HepG2 (cell line): ENCODE measurements at regions not wholly inside any gene's neighbourhood (a gene's known extent, or its start where the extent isn't known, plus 50 kb on each side); places are given as distances from the start of the nearest gene placed in this dataset.

Source experiments
- ARNTL ChIP-seq: sonication (generic); formaldehyde crosslinking; IDR thresholded peaks from 2 replicates; pipeline ENCODE4 v1.4.0; 2020; ENCODE audit warnings: mild to moderate bottlenecking, missing genetic modification reagents
- ELF4 ChIP-seq: sonication (generic); formaldehyde crosslinking; IDR thresholded peaks from 2 replicates; pipeline ENCODE4 v1.5.0; 2020; ENCODE audit warnings: missing genetic modification reagents, mild to moderate bottlenecking, moderate library complexity, borderline replicate concordance
- GMEB2 ChIP-seq: IDR thresholded peaks from 2 replicates; pipeline ENCODE4 v1.6.1; 2016; ENCODE audit warnings: missing biosample characterization, missing genetic modification reagents, low read depth
- KDM1A ChIP-seq: IDR thresholded peaks from 2 replicates; pipeline ENCODE4 v1.6.1; 2016; ENCODE audit warnings: missing compliant biosample characterization
- KLF11 ChIP-seq: IDR thresholded peaks from 2 replicates; pipeline ENCODE4 v1.6.1; 2016; ENCODE audit warnings: missing compliant biosample characterization
- MLXIP ChIP-seq: sonication (generic); formaldehyde crosslinking; IDR thresholded peaks from 2 replicates; pipeline ENCODE4 v1.9.0; 2021; ENCODE audit warnings: missing genetic modification reagents, borderline replicate concordance
- NCOA2 ChIP-seq: sonication (generic); formaldehyde crosslinking; IDR thresholded peaks from 2 replicates; pipeline ENCODE4 v1.8.0; 2022; ENCODE audit warnings: inconsistent platforms
- NFE2L2 ChIP-seq: fragments of 150-350 bp; IDR thresholded peaks from 2 replicates; pipeline ENCODE4 v1.6.1; 2014; ENCODE audit warnings: low read length
- NR2F2 ChIP-seq: IDR thresholded peaks from 2 replicates; pipeline ENCODE4 v1.6.1; 2012; ENCODE audit warnings: low read depth, inconsistent platforms, borderline replicate concordance
- POLR2A ChIP-seq, 2 experiments: IDR thresholded peaks; 2 replicates each; pipeline ENCODE4 v1.6.1; 2011; ENCODE audit warnings: low read depth in 2 of 2, low read length in 2 of 2, mild to moderate bottlenecking in 1 of 2, moderate library complexity in 1 of 2; ENCODE audit not compliant: insufficient read depth in 1 of 2
- SMC3 ChIP-seq: IDR thresholded peaks from 2 replicates; pipeline ENCODE4 v1.6.1; 2011; ENCODE audit warnings: low read length, improper control_type of control experiment
- TBL1XR1 ChIP-seq: fragments of 150-350 bp; IDR thresholded peaks from 2 replicates; pipeline ENCODE4 v1.6.1; 2014; ENCODE audit warnings: borderline replicate concordance, low read length; ENCODE audit not compliant: partially characterized antibody
- ZFP36 ChIP-seq: fragments of 150-350 bp; IDR thresholded peaks from 2 replicates; pipeline ENCODE4 v1.6.1; 2018; ENCODE audit warnings: borderline replicate concordance, low read length, low read depth; ENCODE audit not compliant: partially characterized antibody
- ZNF275 ChIP-seq: sonication (generic); formaldehyde crosslinking; IDR thresholded peaks from 2 replicates; pipeline ENCODE4 v1.8.0; 2022; ENCODE audit warnings: missing genetic modification reagents, mild to moderate bottlenecking, inconsistent platforms, borderline replicate concordance
- ZNF292 ChIP-seq: sonication (generic); formaldehyde crosslinking; IDR thresholded peaks from 2 replicates; pipeline ENCODE4 v1.8.1; 2022; ENCODE audit warnings: mild to moderate bottlenecking, low read depth, missing genetic modification reagents, borderline replicate concordance
- ZNF468 ChIP-seq: sonication (generic); formaldehyde crosslinking; IDR thresholded peaks from 2 replicates; pipeline ENCODE4 v1.8.0; 2022; ENCODE audit warnings: mild to moderate bottlenecking, moderate library complexity, missing genetic modification reagents
- ZNF776 ChIP-seq: sonication (generic); formaldehyde crosslinking; IDR thresholded peaks from 2 replicates; pipeline ENCODE4 v1.4.0; 2020; ENCODE audit warnings: mild to moderate bottlenecking, missing genetic modification reagents
- ZSCAN5A ChIP-seq: sonication (generic); formaldehyde crosslinking; IDR thresholded peaks from 2 replicates; pipeline ENCODE4 v1.8.0; 2022; ENCODE audit warnings: mild to moderate bottlenecking, missing genetic modification reagents, borderline replicate concordance

GRCh38 chr2:200221055-200221955 lies 85.2 kb upstream of the SPATS2L start (continued):
- TF ChIP-seq KDM1A (CRISPR knock-in tag) (peak; percentile 63; the same call in 1 of the 2 replicates), ZNF776 (CRISPR knock-in tag) (no peak), ZFP36 (no peak), ZNF275 (no peak), ZNF468 (CRISPR knock-in tag) (no peak), NCOA2 (CRISPR knock-in tag) (peak; percentile 95), NFE2L2 (peak; percentile 21; the same call in 1 of the 2 replicates), ZNF292 (CRISPR knock-in tag) (peak; percentile 61; the same call in 1 of the 2 replicates), KLF11 (CRISPR knock-in tag) (0 out of 2 replicates have a peak, but pooled peaks have one; percentile 39), GMEB2 (no peak), TBL1XR1 (peak; percentile 75), ZSCAN5A (peak; percentile 85; the same call in 1 of the 2 replicates), ELF4 (CRISPR knock-in tag) (no peak), POLR2A (IDR thresholded peaks at IDR 0.05; ENCODE audit: insufficient read depth in 1 of 2, low read depth in 2 of 2, low read length in 2 of 2) (peak; percentile 55 to 66; a peak in 3 of 4 replicates), ARNTL (CRISPR knock-in tag) (peak; percentile 92; the same call in 1 of the 2 replicates), NR2F2 (peak; percentile 76; the same call in 1 of the 2 replicates), SMC3 (peak; percentile 9; the same call in 1 of the 2 replicates), MLXIP (0 out of 2 replicates have a peak, but pooled peaks have one; percentile 53)
